ENCODE measurements at regions not wholly inside any gene's neighbourhood (a gene's known extent, or its start where the extent isn't known, plus 50 kb on each side); places are given as distances from the start of the nearest gene placed in this dataset.

DNA sequence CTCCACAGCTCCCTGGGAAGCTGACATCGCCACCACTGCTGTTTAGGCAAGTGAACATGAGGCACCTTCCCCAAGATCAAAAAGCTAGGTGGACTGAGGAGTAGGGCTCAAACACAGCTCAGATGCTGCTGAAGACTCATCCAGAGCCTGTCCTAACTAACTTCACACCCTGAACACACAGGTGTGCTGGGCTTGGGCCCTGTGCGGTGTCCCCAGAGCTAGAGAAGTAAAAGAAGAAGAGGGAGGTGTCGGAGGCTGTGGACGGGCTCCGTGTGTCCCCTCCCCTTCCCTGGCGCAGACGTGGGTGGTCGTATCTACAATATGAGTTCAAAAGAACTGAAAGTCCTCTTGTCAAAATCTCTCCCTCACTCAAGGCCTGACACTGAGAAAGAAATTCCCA lies 373.4 kb upstream of the MGMT start:
- no peaks in the 10 kb centered on the region for H3K9me3 ChIP-seq
- no peaks in the 10 kb centered on the region for H3K36me3 ChIP-seq
- no peak for DNase-seq
- no peak overlapping the region for H3K4me3 ChIP-seq
- H3K27me3 ChIP-seq: no peaks in the 10 kb centered on the region
- TF ChIP-seq, protein P1, sequence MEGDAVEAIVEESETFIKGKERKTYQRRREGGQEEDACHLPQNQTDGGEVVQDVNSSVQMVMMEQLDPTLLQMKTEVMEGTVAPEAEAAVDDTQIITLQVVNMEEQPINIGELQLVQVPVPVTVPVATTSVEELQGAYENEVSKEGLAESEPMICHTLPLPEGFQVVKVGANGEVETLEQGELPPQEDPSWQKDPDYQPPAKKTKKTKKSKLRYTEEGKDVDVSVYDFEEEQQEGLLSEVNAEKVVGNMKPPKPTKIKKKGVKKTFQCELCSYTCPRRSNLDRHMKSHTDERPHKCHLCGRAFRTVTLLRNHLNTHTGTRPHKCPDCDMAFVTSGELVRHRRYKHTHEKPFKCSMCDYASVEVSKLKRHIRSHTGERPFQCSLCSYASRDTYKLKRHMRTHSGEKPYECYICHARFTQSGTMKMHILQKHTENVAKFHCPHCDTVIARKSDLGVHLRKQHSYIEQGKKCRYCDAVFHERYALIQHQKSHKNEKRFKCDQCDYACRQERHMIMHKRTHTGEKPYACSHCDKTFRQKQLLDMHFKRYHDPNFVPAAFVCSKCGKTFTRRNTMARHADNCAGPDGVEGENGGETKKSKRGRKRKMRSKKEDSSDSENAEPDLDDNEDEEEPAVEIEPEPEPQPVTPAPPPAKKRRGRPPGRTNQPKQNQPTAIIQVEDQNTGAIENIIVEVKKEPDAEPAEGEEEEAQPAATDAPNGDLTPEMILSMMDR (IDR thresholded peaks at IDR 0.05): no peak
- no peak for TF ChIP-seq POLR2A (IDR thresholded peaks at IDR 0.05)
- TF ChIP-seq EP300 (IDR thresholded peaks at IDR 0.05): no peak
- no peaks in the 10 kb centered on the region for H3K4me1 ChIP-seq (ENCODE audit: insufficient read depth)
- no peak overlapping the region for H3K27ac ChIP-seq
- intact Hi-C loops (cut with DNase I): no loop called here
- 82 to 91% (median 85%) methylated on average over 8 of the region's 8 CpGs for WGBS, 3 donors

DNA sequence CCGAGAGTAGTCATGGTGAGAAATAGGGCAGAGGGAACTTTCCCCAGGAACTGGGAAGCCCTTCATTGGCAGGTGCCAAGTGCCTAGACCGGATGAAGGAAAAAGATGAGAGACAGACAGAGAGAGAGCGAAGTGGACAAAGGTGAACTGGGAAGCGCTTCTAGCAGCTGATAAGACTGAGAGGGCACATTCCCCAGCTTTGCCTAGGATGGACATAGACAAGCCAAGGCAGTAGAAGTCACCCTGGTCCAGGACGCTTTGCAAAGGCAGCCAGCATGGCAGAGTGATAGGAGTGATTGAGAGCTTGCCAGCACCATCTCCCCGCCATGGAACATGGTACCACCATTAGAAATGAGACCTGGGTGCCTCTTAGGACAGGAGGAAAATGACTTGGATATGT lies 372.8 kb upstream of the MGMT start:
- H3K27me3 ChIP-seq: no peaks in the 10 kb centered on the region

DNA sequence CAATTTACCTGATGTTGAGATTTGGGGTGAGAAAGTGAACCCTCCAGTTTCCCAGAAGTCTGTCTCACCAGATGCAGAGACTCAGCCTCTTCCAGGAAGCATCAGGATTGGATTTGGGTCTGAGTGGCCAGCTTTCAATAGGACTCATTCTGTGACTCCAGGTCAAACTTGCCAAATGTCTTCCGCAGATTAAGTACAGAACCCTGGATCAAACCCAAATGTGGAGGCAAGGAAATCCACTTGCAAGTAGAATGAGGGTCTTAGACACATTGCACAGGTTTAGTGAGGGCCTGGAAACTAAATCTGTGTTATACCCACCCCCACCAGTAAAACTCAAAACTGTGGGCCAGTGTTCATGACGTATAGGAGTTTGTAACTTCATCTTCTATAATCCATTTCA lies 372.2 kb upstream of the MGMT start:
- Histone ChIP-seq H3K9me3 (no peaks in the 10 kb centered on the region), H3K27ac (no peak overlapping the region), H3K27me3 (no peaks in the 10 kb centered on the region), H3K36me3 (no peaks in the 10 kb centered on the region), H3K4me3 (no peak overlapping the region), H3K4me1 (ENCODE audit: insufficient read depth) (no peaks in the 10 kb centered on the region)
- intact Hi-C loops (cut with DNase I): no loop called here
- TF ChIP-seq, protein P1 (IDR thresholded peaks at IDR 0.05): no peak
- WGBS, 3 donors: 78 to 91% (median 81%) methylated on average over 2 of the region's 2 CpGs
- DNase-seq: no peak

More for the DNA sequence above, 372.8 kb upstream of the MGMT start:
- H3K27ac ChIP-seq: no peak overlapping the region
- intact Hi-C loops (cut with DNase I): no loop called here
- DNase-seq: no peak
- H3K36me3 ChIP-seq: no peaks in the 10 kb centered on the region
- H3K4me3 ChIP-seq: no peak overlapping the region
- no peaks in the 10 kb centered on the region for H3K4me1 ChIP-seq (ENCODE audit: insufficient read depth)
- 88 to 92% (median 89%) methylated on average over 6 of the region's 6 CpGs for WGBS, 3 donors
- no peaks in the 10 kb centered on the region for H3K9me3 ChIP-seq
- TF ChIP-seq, protein P1 (IDR thresholded peaks at IDR 0.05): no peak
- no peak for TF ChIP-seq EP300 (IDR thresholded peaks at IDR 0.05)

DNA sequence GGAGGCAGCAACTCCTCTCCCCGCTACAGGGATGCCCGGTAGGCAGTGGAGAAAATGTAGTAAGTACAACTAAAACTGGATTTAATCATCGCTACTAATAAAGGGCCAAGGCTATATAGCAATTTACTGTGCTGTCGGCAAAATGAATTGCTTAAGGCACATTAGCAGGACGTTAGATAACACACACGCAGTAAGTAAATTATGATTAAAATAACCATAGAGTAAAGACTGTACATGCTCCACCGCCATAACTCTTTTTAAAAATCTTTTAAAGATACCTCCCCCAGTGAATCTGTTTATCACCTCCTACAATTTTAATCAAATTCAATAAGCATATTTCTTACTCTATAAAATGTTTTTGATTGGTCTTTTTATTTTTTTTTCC lies 371.4 kb upstream of the MGMT start:
- Histone ChIP-seq H3K4me1 (ENCODE audit: insufficient read depth) (no peaks in the 10 kb centered on the region), H3K4me3 (no peak overlapping the region), H3K9me3 (no peaks in the 10 kb centered on the region), H3K27me3 (no peaks in the 10 kb centered on the region), H3K27ac (no peak overlapping the region), H3K36me3 (no peaks in the 10 kb centered on the region)
- WGBS, 3 donors: 35 to 53% (median 46%) methylated on average over 7 of the region's 7 CpGs
- no peak for DNase-seq
- TF ChIP-seq EP300 (IDR thresholded peaks at IDR 0.05) (no peak), POLR2A (IDR thresholded peaks at IDR 0.05) (no peak)
- TF ChIP-seq, protein P1 (IDR thresholded peaks at IDR 0.05): no peak
- intact Hi-C loops (cut with DNase I): no loop called here

Measured in ovary (tissue), 7 donors.